ENCODE measurements at regions not wholly inside any gene's neighbourhood (a gene's known extent, or its start where the extent isn't known, plus 50 kb on each side); places are given as distances from the start of the nearest gene placed in this dataset.

DNA sequence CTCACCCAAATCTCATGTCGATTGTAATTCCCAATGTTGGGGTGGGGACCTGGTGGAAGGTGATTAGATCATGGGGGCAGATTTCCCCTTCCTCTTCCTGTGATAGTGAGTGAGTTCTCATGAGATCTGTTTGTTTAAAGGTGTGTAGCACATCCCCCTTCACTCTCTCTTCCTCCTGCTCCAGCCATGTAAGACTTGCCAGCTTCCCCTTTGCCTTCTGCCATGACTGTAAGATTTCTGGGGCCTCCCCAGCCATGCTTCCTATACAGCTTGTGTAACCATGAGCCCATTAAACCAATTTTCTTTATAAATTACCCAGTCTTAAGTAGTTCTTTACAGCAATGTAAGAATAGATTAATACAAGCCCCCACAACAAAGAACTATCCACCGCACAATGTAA, 109.9 kb upstream of the JAZF1 start:
- no peak for DNase-seq (ENCODE audit: low read depth)
- TF ChIP-seq, protein P1, sequence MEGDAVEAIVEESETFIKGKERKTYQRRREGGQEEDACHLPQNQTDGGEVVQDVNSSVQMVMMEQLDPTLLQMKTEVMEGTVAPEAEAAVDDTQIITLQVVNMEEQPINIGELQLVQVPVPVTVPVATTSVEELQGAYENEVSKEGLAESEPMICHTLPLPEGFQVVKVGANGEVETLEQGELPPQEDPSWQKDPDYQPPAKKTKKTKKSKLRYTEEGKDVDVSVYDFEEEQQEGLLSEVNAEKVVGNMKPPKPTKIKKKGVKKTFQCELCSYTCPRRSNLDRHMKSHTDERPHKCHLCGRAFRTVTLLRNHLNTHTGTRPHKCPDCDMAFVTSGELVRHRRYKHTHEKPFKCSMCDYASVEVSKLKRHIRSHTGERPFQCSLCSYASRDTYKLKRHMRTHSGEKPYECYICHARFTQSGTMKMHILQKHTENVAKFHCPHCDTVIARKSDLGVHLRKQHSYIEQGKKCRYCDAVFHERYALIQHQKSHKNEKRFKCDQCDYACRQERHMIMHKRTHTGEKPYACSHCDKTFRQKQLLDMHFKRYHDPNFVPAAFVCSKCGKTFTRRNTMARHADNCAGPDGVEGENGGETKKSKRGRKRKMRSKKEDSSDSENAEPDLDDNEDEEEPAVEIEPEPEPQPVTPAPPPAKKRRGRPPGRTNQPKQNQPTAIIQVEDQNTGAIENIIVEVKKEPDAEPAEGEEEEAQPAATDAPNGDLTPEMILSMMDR (IDR thresholded peaks at IDR 0.05; ENCODE audit: insufficient read depth, low read depth, low read length, missing control alignments) = no peak
- H3K4me3 ChIP-seq (ENCODE audit: low read depth, low read length) = no peak overlapping the region

- H3K4me3 ChIP-seq (ENCODE audit: low read depth, low read length) = no peak overlapping the region
- no peak for DNase-seq (ENCODE audit: low read depth)
- TF ChIP-seq, protein P1 (IDR thresholded peaks at IDR 0.05; ENCODE audit: insufficient read depth, low read depth, low read length, missing control alignments) = no peak
These were observed 111.0 kb upstream of the JAZF1 start for GRCh38 chr7:28291559-28291958.

DNA sequence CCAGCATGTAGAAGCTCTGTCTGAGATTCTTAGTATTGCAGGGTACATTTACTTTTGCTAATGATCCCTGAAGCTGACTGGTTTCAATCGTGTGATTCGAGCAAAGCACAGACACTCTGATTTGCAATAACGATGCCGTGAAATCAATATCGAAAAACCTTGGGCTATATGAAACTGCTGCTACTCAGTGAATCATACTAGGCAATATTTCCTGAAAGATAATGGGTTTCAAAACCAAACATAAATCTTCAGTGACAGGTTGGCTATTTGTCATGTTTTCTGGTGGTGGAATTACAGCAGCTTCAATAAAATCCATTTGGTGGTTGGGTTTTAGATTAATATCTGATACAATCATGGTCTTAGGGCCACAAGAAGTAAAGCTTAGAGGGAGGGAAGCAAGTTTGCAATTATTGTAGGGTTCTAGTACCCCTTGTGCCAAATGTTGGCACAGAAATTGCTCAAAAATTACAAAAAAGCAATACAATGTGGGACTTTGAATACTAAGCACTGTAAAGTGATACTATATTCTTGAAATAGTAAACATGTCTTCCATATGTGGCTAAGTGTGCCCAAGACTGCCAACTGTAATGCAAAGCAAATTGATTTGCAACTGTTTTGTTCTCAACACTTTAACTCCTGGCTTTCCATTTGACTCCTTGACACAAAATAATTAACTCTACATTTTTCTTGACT, 112.4 kb upstream of the JAZF1 start:
- DNase-seq (ENCODE audit: low read depth) = peak; percentile 12
- TF ChIP-seq, protein P1 (IDR thresholded peaks at IDR 0.05; ENCODE audit: insufficient read depth, low read depth, low read length, missing control alignments) = no peak
- no peak overlapping the region for H3K4me3 ChIP-seq (ENCODE audit: low read depth, low read length)

DNA sequence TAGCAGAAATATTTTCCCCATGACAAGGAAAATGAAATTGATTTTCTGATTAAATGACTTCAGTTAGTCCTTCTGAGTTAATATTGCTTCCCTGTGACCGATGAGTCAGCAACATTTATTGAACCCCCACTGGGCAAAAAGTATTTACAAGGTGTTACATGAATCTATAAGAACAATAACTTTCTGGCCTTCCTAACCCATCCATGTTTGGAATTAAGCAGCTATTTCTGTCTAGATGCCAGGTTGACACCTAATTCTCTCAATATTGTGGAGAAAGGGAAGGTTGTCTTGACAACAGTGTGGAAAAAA, 112.9 kb upstream of the JAZF1 start:
- TF ChIP-seq, protein P1 (IDR thresholded peaks at IDR 0.05; ENCODE audit: insufficient read depth, low read depth, low read length, missing control alignments) = no peak
- DNase-seq (ENCODE audit: low read depth) = no peak
- no peak overlapping the region for H3K4me3 ChIP-seq (ENCODE audit: low read depth, low read length)

DNA sequence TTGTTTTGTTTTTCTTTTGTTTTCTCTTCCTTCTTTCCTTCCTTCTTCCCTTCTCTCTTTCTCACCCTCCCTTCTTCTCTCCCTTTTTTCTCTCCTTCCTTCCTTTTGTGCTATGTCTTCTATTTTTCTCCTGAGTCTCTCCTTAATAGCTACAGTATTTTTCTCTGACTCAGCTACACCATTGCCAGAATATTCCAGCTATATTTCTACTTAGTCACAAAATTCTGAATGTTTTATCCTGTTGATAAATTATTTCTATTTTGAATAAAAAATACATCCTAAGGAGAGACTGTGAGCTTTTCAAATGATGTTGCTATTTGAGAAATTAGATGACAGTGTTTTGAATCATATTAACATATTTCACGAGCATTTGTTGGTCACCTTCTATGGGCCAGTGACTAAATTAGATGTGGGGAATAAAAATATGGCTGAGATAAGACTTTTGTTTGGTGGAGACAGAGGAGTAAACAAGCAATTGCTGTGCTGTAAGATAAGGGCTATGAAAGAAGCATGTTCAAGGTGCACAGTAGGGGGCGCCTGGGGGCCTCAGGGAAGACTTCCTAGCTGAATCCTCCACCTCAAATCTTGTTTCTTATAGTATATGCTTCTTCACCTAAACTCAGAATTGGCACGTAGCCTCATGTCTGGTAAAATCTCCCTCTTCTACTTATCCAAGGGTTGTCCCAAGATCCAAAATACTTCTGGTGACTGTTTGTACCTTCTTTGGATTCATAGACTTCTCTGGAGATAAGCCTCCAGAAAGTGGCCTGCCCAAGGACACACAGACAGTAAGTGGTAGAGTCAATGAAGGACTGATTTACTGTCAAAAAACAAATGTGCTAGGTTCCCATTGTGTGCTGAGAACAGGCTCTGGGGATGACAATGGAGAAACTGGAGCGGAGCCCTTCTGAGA, 115.5 kb upstream of the CREB5 start:
- TF ChIP-seq, protein P1 (IDR thresholded peaks at IDR 0.05; ENCODE audit: insufficient read depth, low read depth, low read length, missing control alignments) = peak; percentile 58
- H3K4me3 ChIP-seq (ENCODE audit: low read depth, low read length) = no peak overlapping the region
- peak; percentile 57 for DNase-seq (ENCODE audit: low read depth)

GRCh38 chr7:28297801-28298459, 114.4 kb upstream of the CREB5 start:
- peak; percentile 29 for DNase-seq (ENCODE audit: low read depth)
- no peak overlapping the region for H3K4me3 ChIP-seq (ENCODE audit: low read depth, low read length)
- TF ChIP-seq, protein P1 (IDR thresholded peaks at IDR 0.05; ENCODE audit: insufficient read depth, low read depth, low read length, missing control alignments) = no peak
